H7 (cell line): ENCODE measurements at regions not wholly inside any gene's neighbourhood (a gene's known extent, or its start where the extent isn't known, plus 50 kb on each side); places are given as distances from the start of the nearest gene placed in this dataset.
"Not testable (repeated sequence)": the region's sequence is repeated elsewhere in the genome, so short reads cannot be mapped to it uniquely, and the experiment has no call there.

Experiments
- DNase-seq: peaks from one replicate; pipeline ENCODE4 v3.0.0; 2012
- H3K27me3 ChIP-seq: 2 replicates; pipeline ENCODE4 v1.6.0; 2011; ENCODE audit warnings: mild to moderate bottlenecking, low read length; ENCODE audit not compliant: control insufficient read depth, insufficient read depth
- H3K36me3 ChIP-seq: replicated peaks from 2 replicates; pipeline ENCODE4 v1.5.1; 2011; ENCODE audit warnings: low read length; ENCODE audit not compliant: control insufficient read depth, insufficient read depth
- H3K4me3 ChIP-seq: 2 replicates; pipeline ENCODE4 v1.5.1; 2011; ENCODE audit warnings: low read depth, mild to moderate bottlenecking, control low read depth, low read length, moderate library complexity; ENCODE audit not compliant: insufficient read depth

GRCh38 chrX:63581906-63582305, 203.1 kb downstream of the ARHGEF9 start:
- H3K4me3 ChIP-seq: no peak overlapping the region

GRCh38 chrX:63581398-63581797, 203.6 kb downstream of the ARHGEF9 start:
- Histone ChIP-seq H3K4me3 (no peak overlapping the region), H3K36me3 (no peaks in the 10 kb centered on the region), H3K27me3 (no peaks in the 10 kb centered on the region)
- no peak for DNase-seq

More at GRCh38 chrX:63581906-63582305, 203.1 kb downstream of the ARHGEF9 start:
- H3K36me3 ChIP-seq: no peaks in the 10 kb centered on the region
- DNase-seq: no peak
- H3K27me3 ChIP-seq: no peaks in the 10 kb centered on the region

- H3K27me3 ChIP-seq: no peaks in the 10 kb centered on the region
- H3K4me3 ChIP-seq: no peak overlapping the region
- H3K36me3 ChIP-seq: no peaks in the 10 kb centered on the region
- DNase-seq: no peak
Measured at GRCh38 chrX:63576533-63576932, 208.5 kb downstream of the ARHGEF9 start.

GRCh38 chrX:63575700-63576099, 209.3 kb downstream of the ARHGEF9 start:
- H3K36me3 ChIP-seq, H3K4me3 ChIP-seq, H3K27me3 ChIP-seq, DNase-seq: not testable (repeated sequence)

GRCh38 chrX:63566856-63567255, 215.7 kb upstream of the SPIN4 start:
- no peak for DNase-seq
- H3K27me3 ChIP-seq: no peaks in the 10 kb centered on the region
- no peak overlapping the region for H3K4me3 ChIP-seq
- H3K36me3 ChIP-seq: no peaks in the 10 kb centered on the region

- Histone ChIP-seq H3K4me3 (peak overlapping the region; percentile 8; the same call in 1 of the 2 replicates), H3K36me3 (no peaks in the 10 kb centered on the region), H3K27me3 (no peaks in the 10 kb centered on the region)
- no peak for DNase-seq
Measured at GRCh38 chrX:63561425-63561824, 210.3 kb upstream of the SPIN4 start.

GRCh38 chrX:63560601-63561218, 209.6 kb upstream of the SPIN4 start:
- Histone ChIP-seq H3K4me3 (peak overlapping the region; percentile 64), H3K36me3 (no peaks in the 10 kb centered on the region), H3K27me3 (no peaks in the 10 kb centered on the region)
- peak; percentile 34 for DNase-seq

GRCh38 chrX:63551856-63552255, 200.7 kb upstream of the SPIN4 start:
- H3K4me3 ChIP-seq: no peak overlapping the region
- no peaks in the 10 kb centered on the region for H3K36me3 ChIP-seq
- no peak for DNase-seq
- H3K27me3 ChIP-seq: no peaks in the 10 kb centered on the region

- H3K27me3 ChIP-seq: no peaks in the 10 kb centered on the region
- H3K4me3 ChIP-seq: no peak overlapping the region
Measured at GRCh38 chrX:63530654-63531053, 179.5 kb upstream of the SPIN4 start.

GRCh38 chrX:63529961-63530360, 178.8 kb upstream of the SPIN4 start:
- H3K4me3 ChIP-seq: no peak overlapping the region
- no peaks in the 10 kb centered on the region for H3K36me3 ChIP-seq
- no peak for DNase-seq
- H3K27me3 ChIP-seq: no peaks in the 10 kb centered on the region

More at GRCh38 chrX:63530654-63531053, 179.5 kb upstream of the SPIN4 start:
- no peaks in the 10 kb centered on the region for H3K36me3 ChIP-seq
- no peak for DNase-seq

GRCh38 chrX:63526863-63527262, 175.7 kb upstream of the SPIN4 start:
- Histone ChIP-seq H3K36me3 (no peaks in the 10 kb centered on the region), H3K4me3 (no peak overlapping the region), H3K27me3 (no peaks in the 10 kb centered on the region)
- DNase-seq: no peak

- no peak overlapping the region for H3K4me3 ChIP-seq
- DNase-seq: no peak
- H3K27me3 ChIP-seq: no peaks in the 10 kb centered on the region
- H3K36me3 ChIP-seq: no peaks in the 10 kb centered on the region
Measured at GRCh38 chrX:63525491-63525890, 174.4 kb upstream of the SPIN4 start.

- not testable (repeated sequence) for H3K4me3 ChIP-seq, DNase-seq, H3K27me3 ChIP-seq, H3K36me3 ChIP-seq
Measured at GRCh38 chrX:63519368-63519767, 168.2 kb upstream of the SPIN4 start.

GRCh38 chrX:63514569-63515080, 163.5 kb upstream of the SPIN4 start:
- Histone ChIP-seq H3K4me3 (no peak overlapping the region), H3K27me3 (no peaks in the 10 kb centered on the region), H3K36me3 (no peaks in the 10 kb centered on the region)
- no peak for DNase-seq

- H3K4me3 ChIP-seq: no peak overlapping the region
- DNase-seq: no peak
- H3K36me3 ChIP-seq: no peaks in the 10 kb centered on the region
- H3K27me3 ChIP-seq: no peaks in the 10 kb centered on the region
Measured at GRCh38 chrX:63513825-63514568, 162.9 kb upstream of the SPIN4 start.
